Prostate gland (tissue), 2 donors: ENCODE measurements at regions not wholly inside any gene's neighbourhood (a gene's known extent, or its start where the extent isn't known, plus 50 kb on each side); places are given as distances from the start of the nearest gene placed in this dataset.

Experiments used
- CTCF ChIP-seq, 4 experiments: fragments of 200-600 bp in 2 of 4; fragments of 450-650 bp in 2 of 4; sonication (generic) in 2 of 4; IDR thresholded peaks; 1 replicate in 3 of 4; 2 replicates in 1 of 4; pipeline ENCODE4 v1.5.1; 2016 to 2019; ENCODE audit warnings: antibody characterized with exemption in 4 of 4, mild to moderate bottlenecking in 2 of 4, moderate library complexity in 2 of 4
- POLR2AphosphoS5 ChIP-seq: sonication (generic); formaldehyde crosslinking; IDR thresholded peaks from one replicate; pipeline ENCODE4 v1.6.1; 2017; ENCODE audit warnings: antibody characterized with exemption

DNA sequence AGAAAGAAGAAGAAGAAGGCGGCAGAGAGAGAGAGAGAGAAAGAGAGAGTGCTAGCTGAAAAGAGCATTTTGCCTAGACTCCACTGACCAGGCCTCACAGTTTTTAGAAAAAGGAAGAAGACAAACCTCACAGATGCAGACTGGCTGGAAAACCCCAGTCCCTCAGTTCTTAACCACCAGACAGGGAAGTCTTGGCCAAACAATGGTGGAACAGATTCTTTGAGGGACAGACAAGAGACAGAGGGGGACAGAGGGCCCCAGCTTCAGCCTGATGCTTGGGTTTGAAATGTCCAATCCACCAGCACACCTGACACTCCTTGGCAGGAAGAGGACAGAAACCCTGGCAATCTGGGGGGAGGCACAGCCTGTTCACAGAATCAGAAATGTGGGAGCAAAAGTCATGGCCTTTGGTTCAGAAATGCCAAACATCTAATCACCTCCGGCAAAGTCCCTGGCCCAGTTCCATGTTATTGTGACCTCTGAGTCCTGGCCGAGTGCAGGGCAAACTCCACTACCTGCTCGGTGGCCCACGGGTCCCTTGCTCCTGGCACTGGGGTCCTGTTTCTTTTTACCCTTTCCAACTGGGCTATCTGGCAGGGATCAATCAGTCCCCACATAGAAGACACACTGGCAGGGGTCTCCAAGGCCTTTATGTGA lies 235.2 kb downstream of the LY86 start:
- no peak for TF ChIP-seq POLR2AphosphoS5
- no peak for TF ChIP-seq CTCF (IDR thresholded peaks at IDR 0.05)
